ENCODE measurements at regions not wholly inside any gene's neighbourhood (a gene's known extent, or its start where the extent isn't known, plus 50 kb on each side); places are given as distances from the start of the nearest gene placed in this dataset.
"Not testable (repeated sequence)": the region's sequence is repeated elsewhere in the genome, so short reads cannot be mapped to it uniquely, and the experiment has no call there.

DNA sequence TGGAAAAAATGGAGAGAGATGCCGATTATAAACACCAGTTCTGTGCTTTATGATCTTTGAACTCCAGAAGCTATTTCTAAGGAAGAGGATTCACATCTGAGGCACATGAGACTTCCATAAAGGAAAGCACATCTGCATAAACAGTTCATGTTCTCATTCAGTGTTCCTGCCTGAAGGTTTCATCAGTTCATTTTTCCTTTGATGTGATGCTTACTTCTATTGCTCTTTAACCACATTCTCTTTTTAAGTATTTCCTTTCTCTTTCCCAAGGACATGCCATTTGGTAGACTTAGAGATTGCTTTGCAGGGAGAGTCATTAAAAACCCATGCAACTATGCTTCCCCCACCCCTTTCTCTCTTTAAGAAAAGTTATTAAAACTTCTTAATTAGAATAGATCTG lies 387.0 kb upstream of the FLRT2 start:
- DNase-seq (ENCODE audit: low read depth): no peak

DNA sequence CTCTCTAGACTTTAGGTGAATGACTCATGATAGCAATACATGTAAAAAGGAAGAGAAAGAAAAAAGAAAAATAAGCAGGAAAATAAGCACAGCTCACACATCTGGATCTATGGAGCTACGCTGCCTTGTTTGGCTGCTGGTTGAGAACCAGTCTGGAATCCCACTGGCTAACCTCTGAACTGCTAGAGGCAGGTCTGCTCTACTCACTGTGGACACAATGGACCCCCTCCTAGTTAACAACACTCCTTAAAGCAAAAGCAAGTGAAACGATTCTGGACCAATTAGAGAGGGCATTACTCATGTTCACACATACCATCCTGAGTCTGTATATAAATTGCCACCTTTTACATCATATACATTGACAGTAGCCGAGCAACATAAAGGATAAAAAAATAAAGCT lies 383.2 kb upstream of the FLRT2 start:
- no peak for DNase-seq (ENCODE audit: low read depth)

DNA sequence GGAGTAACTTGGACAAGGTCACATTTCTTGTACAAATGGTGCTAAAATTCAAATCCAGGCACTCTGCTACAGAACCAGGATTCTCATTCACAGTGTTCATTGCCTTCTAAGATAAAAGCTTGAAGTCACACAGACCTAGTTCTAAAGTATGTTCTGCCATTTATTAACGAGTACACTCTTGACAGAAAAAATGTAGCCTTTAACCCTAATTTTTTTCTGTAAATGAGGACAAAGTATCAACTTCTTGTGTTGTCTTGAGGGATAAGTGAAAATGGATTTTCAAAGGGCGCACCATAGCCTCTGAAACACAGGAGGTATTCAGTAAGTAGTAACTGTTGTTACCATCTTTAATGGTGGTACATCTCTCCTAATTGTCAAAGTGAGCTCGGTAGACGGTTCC lies 379.8 kb upstream of the FLRT2 start:
- DNase-seq (ENCODE audit: low read depth): no peak

DNA sequence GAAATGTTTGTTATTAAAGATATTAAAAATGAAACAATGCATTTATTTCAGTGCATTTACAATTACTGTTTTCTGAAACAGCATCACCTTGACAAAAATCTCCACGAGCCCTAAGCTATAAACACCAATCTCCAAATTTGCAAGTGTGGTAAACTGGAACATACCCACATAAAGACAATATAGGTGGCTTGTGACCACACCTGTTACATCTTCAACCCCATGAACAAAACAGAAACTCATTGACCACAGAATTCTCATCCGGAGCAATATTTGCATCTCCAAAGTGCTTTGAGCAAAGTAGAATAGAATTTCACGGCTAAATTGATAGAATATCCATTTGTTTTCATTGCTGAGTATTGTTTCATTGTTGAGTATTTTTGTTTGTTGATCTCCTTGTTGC lies 375.2 kb upstream of the FLRT2 start:
- DNase-seq (ENCODE audit: low read depth): no peak

DNA sequence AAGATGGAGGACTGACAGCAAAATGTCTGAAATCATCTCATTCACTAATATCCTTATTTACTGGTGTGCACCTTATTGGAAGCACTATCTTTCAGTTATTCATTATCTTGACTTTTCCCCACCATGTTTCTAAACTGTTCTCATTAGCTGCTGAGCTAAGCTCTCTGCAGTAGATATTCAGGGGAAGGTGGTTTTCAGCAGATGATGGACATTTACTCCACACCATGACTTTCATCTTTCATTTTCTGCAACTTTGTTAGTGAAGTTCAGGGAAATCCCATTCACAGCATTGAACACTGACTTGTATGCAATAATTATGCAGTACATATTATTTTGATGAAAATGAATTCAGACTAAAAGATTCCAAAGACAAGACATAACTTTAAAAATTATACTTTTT lies 373.6 kb upstream of the FLRT2 start:
- no peak for DNase-seq (ENCODE audit: low read depth)

DNA sequence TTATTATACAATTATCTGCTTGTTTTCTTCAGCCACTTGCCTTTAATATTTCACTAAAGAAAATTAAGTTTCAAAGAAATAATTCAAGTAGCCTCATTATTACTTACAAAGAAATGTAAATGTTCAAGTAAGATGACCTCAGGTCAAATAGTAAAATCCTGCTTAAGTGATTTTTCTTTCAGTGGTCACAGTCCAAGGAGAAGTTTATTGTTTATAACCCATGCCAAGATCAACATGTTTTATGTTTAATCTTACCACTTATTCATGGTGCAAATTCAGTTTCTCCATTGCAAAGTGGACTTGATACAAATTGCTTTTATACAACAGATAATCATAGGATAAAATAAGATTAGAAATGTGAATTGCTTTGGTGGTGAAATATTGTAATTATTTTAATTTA lies 370.2 kb upstream of the FLRT2 start:
- DNase-seq (ENCODE audit: low read depth): no peak

DNA sequence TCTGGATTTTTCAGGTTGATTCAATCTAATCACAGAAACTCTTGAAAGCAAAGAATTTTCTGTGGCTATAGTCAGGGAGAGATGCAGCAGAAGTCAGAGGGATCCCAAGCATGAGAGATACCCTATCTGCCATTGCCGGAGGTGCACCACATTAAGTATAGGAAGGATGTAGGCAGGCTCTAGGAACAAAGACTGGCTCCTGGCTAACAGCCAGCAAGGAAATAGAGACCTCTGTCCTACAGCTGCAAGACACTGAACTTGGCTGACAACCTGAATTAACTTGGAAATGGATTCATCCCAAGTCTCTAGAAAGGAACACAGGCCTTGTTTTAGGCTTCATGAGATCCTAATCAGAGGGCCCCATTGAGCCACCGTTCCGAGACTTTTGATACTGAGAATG lies 364.9 kb upstream of the FLRT2 start:
- DNase-seq (ENCODE audit: low read depth): no peak

DNA sequence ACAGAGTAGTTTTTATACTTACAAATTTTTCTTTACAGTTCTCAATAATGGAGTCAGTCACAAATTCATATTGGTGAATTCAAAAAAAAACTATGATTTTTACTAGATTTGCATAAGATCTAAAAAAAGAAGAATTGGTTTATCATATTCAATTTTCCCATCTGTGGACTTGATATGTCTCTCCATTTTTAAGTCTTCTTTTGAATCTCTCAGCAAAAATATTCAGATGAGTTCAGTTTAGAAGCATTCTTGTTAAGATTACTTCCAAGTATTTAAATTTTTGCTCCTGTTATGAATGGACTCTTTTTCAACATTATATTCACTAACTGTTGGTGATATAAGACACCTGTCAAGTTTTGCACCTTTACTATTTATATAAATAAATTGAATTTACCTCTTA lies 360.6 kb upstream of the FLRT2 start:
- DNase-seq (ENCODE audit: low read depth): no peak

DNA sequence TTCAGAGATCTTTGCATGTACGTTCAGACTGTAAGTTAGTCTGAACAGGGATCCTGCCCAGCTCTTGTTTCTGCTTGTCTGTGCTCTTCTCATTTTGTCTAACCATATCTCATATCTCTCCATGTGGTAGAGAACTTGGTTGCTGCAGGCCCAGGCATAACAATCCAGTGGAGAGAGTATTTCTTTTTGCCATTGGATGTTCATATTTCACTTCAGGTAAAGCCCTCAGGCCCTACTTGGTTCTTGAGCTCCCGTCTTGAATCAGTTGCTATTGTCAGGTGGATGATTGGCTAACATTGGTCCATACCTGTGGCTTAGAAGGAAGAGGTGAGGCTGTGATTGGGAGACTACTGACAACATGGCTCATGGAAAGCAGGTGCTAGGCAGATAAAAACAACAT lies 357.7 kb upstream of the FLRT2 start:
- no peak for DNase-seq (ENCODE audit: low read depth)

DNA sequence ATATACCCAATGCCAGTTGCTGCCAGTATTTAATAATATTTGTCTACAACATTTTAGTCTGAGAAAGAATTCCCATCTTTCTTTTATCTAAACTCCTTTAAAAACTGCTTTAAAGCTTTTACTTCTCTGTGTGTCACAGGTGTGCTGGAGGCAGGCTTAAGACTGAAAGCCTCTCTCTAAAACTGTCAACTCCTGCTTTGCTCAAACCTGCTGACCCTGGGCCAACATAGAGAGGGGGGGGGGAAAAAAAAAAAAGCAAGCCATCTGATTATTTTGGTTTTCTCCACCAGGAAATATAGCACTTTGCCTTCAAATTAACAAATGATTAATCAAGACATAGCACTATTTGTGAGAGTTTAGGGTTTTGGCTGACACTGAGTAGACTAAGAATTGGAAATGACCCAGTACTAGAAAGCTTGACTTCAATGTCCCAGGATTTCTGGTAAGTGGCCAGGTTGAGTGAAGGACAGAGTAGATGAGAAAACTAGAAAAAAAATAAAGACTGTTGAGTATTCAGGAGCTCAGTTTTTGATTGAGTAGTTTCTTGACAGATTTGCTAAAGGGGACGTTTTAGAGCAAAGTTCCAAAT lies 357.0 kb upstream of the FLRT2 start:
- DNase-seq (ENCODE audit: low read depth): no peak

DNA sequence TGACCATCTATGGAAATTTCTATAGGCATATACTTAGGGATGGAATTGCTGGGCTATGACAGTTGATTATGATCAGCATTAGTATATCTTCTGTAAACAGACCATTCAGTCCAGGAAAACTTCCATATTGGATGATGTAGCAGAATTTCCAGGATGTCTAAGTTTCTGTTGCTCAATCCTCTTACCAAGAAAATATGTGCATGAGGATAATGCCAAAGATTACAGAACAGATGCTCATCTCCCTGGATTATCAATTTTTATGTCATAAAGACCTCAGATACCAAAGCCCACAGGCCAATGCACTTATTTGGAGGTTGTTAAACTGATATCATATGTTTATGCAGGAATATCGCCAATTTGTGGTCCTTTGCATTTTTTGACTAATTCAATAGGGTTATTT lies 354.4 kb upstream of the FLRT2 start:
- DNase-seq (ENCODE audit: low read depth): peak; percentile 30

DNA sequence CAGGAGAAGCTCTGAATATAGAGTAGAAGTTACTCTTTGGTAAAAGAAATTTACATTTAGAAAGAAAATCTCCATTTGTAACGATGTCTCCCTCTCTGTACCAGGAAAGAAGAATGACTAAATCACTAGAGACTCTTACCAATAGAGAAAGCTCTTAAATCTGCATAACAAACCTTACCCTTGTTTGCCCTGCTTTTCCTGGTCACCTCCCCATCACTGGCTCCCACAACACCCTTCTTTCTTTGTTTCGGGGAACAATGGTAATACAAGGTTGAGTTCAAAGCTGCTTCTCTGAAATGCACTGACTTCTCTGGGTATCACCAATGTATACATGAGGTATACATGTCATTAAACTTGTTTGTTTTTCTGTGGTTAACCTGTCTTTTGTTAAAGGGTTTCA lies 351.1 kb upstream of the FLRT2 start:
- DNase-seq (ENCODE audit: low read depth): no peak

DNA sequence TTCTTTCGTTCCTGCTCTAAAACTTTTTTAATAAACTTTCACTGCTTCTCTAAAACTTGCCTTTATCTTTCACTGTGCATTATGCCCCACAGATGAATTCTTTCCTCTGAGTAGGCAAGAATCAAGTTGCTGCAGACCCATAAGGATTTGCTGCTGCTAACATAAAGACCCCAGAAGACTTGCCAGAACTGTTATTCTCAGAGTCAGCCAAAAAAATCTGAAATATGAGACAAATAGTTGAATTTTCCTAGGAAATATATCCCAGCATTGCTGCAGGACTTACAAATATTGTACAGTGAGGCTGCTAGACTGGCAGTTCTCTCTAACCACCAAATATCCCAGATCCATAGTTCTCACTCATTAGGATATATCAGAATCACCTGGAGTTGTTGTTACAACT lies 349.1 kb upstream of the FLRT2 start:
- DNase-seq (ENCODE audit: low read depth): no peak

DNA sequence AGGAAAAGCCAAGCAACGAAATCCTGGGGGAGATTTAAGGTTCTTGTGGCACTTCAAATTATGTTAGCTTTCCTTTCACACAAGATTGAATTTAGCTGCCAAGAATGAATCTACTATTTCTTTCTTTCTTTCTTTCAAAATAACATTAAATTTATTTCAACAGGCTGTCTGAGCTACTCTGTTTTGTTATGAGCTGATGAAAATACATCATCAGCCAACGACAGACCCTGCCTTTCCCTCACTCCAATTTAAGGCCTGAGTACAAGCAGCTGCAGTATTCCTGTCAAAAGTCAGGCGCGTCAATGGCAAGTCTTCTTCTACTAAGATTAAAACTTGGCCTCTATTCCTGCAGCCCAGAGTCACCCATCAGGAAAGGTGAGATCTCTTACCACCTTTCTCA lies 347.7 kb upstream of the FLRT2 start:
- DNase-seq (ENCODE audit: low read depth): no peak

DNA sequence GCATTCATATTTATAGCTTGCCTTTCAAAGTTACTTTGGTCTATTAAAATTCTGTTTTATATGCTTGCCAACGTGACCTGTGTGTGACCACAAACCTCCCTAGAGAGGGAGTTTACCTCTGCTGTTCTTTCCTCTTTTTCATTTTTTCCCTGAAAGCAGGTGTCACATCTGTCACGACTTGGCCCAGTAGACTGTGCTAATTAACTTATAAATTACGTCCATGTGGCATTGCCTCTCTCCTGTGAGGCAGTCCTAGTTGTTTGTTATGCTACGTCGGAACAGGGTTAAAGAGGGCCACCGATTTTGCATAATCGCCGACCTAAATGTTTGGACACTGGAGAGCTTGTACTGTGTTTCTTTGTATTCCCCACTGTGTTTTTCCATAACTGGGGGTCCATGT lies 343.9 kb upstream of the FLRT2 start:
- no peak for DNase-seq (ENCODE audit: low read depth)

DNA sequence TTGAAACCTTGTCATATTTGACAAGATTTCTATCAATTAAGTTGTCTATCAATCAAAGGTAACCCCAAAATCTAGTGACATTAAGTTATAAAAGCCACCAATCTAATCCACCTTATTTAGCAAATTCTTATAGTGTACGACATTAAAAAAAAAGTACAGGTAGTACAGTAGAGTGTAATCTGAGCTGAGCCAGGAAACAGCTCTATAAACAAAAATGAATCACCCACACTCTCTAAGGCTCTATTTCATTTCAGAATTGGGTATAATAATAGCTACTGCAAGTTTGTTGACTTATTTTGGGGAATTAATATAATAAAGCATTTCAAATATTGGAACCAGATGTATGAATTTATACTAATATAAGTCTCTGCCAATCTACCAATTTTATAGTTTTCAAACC lies 342.4 kb upstream of the FLRT2 start:
- no peak for DNase-seq (ENCODE audit: low read depth)

DNA sequence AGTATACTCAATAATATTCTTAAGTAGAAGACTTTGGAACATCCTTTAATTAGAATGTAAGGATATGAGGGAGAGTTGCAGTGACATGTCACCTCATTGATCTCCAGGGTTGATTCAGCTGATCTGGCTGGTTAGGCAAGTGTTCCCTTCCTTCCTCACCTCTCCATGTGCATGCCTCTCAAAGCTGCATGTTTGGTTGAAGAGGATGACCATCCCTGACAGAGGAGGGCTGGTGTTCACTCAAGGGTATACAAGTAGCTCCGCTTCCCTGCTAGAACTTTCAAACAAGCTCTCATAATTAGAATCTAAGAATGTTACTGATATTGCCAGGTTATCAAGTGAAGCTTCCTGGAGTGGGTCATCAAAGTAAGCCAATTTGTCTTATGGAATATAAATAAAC lies 341.1 kb upstream of the FLRT2 start:
- DNase-seq (ENCODE audit: low read depth): no peak

DNA sequence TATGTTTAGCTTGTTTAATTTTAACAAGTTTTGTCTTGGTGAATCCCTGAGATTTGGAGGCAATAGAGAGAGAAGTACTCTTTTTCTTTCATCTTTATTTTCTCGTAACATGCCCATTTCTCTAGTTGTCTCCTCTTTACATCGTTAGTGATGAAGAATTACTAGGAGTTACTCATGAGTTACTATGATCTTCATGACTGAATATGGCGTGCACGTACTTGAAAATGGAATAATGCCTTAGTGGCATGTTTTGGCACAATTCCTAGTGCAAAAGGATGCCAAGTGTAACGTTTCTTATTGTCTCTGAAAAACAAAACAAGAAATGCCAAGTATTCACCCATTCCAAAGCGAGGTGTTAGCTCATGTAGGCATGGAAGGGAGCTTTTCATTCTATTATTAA lies 340.7 kb upstream of the FLRT2 start:
- not testable (repeated sequence) for DNase-seq (ENCODE audit: low read depth)

DNA sequence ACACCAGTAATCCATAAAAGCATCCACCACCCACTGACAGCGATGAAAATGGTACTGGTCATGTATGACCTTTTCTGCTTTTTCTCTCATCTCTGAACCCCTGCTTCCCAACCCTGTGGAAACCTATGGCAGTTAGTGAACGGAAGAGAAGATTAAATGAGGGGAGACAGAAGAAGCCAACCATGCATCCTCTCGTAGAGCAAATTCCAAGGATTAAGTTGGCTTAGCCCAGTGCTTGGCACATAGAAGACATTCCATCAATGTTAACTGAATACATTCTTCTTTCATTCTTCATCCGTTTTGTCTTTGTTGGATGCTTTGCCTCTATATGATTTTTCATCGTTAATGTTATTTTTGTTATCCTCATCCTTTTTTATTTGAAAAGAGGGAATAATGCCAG lies 339.7 kb upstream of the FLRT2 start:
- no peak for DNase-seq (ENCODE audit: low read depth)

DNA sequence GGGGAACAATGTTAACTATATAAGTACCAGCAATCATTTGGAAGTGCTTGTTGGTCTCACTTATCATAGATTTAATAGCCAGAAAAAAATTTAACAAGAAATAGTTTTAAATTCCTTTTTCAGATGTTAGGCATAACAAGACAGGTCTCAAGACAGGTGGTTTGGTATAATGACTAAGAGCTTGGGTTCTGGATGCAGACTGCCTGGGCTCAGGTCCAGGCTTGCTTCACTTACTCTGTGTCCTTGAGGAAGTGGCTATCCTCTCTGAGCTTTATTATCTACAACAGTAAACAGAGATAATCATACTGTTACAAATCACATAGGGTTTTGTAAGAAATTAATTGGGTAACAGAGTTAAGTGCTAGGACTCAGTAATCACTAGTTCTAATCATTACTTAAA lies 338.0 kb upstream of the FLRT2 start:
- DNase-seq (ENCODE audit: low read depth): no peak

DNA sequence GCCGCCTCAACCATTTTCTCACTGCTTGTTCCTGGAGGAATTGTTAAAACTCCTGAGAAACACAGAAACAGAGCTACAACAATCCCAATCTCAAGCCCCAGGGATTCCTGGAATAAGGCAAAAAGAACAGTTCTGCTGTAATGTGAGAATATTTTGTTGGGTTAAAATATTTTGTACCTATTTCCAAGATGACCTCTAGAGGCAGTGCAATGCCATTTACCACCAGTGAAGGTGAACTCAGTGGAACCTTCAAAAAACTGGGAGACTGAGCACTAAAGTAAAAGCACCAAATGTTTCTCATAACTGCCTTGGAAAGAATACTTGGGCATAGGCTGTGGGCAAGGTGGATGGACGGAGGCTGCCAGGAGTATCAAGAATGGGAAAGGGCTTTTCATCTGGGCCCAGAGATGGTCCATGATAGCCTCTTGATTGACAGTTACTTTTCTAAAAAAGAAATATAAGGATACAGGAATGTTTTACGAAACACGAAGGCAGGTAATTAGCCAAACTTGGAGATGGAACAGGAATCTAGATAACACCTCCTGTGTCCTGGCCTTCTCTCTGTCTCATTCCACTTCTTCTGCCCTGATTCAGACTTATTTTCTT lies 334.0 kb upstream of the FLRT2 start:
- no peak for DNase-seq (ENCODE audit: low read depth)

DNA sequence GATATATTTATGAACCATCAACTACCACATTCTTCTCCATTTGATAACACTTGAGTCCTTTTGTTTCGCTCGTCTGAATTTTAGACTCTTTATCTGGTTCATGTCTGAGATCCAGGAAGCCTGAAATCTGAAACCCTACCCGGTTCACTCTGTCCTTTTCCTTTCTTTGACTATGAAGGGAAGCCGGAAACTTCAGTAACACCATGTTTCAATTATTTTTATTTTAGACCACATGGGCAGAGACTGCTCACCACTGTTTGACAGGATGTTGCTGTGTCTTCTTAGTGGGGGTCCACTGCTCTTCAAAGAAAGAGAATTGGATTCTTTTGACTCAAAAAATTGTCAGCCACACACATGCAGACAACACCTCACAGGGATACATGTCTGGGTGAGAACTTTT lies 331.9 kb upstream of the FLRT2 start:
- no peak for DNase-seq (ENCODE audit: low read depth)

DNA sequence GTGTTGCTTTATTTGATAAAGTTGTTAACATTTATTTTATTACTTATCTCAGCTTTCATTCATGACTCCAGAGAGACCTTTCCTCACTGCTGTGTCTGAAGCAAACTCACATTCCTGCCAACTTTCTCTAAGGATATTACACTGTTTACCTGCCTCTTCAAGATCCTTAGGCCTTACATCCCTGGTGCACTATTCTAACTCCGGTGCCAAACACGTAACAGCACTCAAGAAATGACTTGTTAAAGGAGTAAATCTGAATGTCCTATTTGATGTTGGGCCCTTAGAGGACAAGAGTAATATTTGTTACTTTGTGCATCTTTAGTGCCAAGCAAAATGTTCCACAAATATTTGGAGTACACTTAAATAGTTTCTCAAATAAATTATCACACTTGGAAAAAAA lies 324.1 kb upstream of the FLRT2 start:
- no peak for DNase-seq (ENCODE audit: low read depth)

DNA sequence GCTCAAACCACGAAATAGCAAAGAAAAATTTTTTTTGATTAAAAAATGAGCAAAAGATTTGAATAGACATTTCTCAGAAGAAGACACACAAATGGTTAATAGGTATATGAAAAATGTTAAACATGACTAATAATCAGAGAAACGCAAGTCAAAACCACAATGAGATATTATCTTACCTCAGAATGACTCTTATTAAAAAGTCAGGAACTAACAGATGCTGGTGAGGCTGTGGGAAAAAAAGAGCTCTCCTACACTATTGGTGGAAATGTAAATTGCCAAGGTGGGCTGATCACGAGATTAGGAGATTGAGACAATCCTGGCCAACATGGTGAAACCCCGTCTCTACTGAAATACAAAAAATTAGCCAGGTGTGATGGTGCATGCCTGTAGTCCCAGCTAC lies 315.5 kb upstream of the FLRT2 start:
- DNase-seq (ENCODE audit: low read depth): no peak

DNA sequence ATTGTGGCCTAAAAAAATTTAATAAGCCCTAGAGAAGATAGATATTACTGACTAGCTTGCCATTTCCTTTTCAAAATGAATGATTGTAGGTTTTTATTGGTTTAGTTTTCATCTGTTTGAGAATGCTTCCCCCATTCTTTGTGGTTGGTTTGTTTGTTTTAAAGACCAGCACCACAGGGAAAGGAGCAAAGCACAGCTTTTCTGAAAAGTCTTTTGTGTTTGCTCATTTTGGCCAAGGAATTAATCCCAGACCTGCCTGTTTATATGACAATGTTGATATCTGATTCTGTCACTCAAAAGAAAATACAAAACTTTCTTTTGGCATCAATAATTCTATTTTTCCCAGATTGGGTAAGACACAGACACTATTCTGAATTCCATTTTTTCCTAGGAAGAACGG lies 312.5 kb upstream of the FLRT2 start:
- no peak for DNase-seq (ENCODE audit: low read depth)

Data from GM04503 (cell line).